Suprapubic skin (tissue), 4 donors: ENCODE measurements at regions not wholly inside any gene's neighbourhood (a gene's known extent, or its start where the extent isn't known, plus 50 kb on each side); places are given as distances from the start of the nearest gene placed in this dataset.

Experiments used
- POLR2A ChIP-seq, 2 donors: fragments of 450-650 bp; IDR thresholded peaks; one replicate each; pipeline ENCODE4 v1.6.1; 2017; ENCODE audit warnings: antibody characterized with exemption in 2 of 2, mild to moderate bottlenecking in 2 of 2, moderate library complexity in 2 of 2
- POLR2AphosphoS5 ChIP-seq, 3 donors: sonication (generic); formaldehyde crosslinking; IDR thresholded peaks; one replicate each; pipeline ENCODE4 v1.6.1; 2017; ENCODE audit warnings: antibody characterized with exemption in 3 of 3
- TF ChIP-seq, protein P1 (sequence below), 2 donors: fragments of 200-600 bp in 1 of 2; fragments of 450-650 bp in 1 of 2; sonication (generic) in 1 of 2; IDR thresholded peaks; one replicate each; pipeline ENCODE4 v1.5.1; 2016 to 2019; ENCODE audit warnings: antibody characterized with exemption in 2 of 2, mild to moderate bottlenecking in 1 of 2, moderate library complexity in 1 of 2

DNA sequence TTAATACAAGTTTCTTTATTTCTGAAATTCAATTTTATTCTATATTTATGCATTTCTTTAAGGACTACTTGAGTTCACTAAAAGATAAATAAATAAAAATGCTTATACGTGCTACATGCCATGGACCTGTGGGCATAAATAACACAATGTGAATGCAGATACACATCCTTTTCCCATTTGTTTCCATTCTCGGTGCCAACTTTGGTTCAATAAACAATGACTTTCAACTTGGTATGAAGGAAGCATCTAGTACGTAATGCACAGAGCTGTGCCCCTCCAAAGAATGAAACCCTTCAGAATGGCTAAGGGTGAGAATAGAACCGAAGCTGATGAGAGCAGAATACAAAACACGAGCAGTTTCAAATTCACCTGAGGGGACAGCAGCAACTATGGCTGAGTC is 409.3 kb downstream of the MTX2 start:
- TF ChIP-seq POLR2AphosphoS5 (IDR thresholded peaks at IDR 0.05) (no peak), POLR2A (IDR thresholded peaks at IDR 0.05) (no peak)
- TF ChIP-seq, protein P1, sequence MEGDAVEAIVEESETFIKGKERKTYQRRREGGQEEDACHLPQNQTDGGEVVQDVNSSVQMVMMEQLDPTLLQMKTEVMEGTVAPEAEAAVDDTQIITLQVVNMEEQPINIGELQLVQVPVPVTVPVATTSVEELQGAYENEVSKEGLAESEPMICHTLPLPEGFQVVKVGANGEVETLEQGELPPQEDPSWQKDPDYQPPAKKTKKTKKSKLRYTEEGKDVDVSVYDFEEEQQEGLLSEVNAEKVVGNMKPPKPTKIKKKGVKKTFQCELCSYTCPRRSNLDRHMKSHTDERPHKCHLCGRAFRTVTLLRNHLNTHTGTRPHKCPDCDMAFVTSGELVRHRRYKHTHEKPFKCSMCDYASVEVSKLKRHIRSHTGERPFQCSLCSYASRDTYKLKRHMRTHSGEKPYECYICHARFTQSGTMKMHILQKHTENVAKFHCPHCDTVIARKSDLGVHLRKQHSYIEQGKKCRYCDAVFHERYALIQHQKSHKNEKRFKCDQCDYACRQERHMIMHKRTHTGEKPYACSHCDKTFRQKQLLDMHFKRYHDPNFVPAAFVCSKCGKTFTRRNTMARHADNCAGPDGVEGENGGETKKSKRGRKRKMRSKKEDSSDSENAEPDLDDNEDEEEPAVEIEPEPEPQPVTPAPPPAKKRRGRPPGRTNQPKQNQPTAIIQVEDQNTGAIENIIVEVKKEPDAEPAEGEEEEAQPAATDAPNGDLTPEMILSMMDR (IDR thresholded peaks at IDR 0.05): no peak
